PC-3 (cell line): ENCODE measurements at regions not wholly inside any gene's neighbourhood (a gene's known extent, or its start where the extent isn't known, plus 50 kb on each side); places are given as distances from the start of the nearest gene placed in this dataset.

Experiments used
- ATAC-seq: fragments of 200-7000 bp; cut with Tn5 transposase; 2 replicates; pipeline ENCODE4 v1.9.1; 2020; ENCODE audit warnings: mild to moderate bottlenecking, moderate library complexity
- BruUV-seq: library from RNA; stranded (reverse); fragments of 400-500 nt; replicated peaks from 2 replicates; lab custom pipeline; 2021; lab: Mats Ljungman, UMichigan
- CTCF ChIA-PET: fragments of 300-600 bp; sonication (Branson Sonifier 250); formaldehyde crosslinking; loops from one replicate; lab custom pipeline; 2022; ENCODE audit warnings: antibody characterized with exemption; lab: Charles Lee
- POLR2A ChIA-PET: fragments of 300-600 bp; sonication (Branson Sonifier 250); formaldehyde crosslinking; loops from one replicate; lab custom pipeline; 2022; ENCODE audit warnings: antibody characterized with exemption; ENCODE audit not compliant: unreplicated experiment; lab: Charles Lee
- DNase-seq: peaks from one replicate; pipeline ENCODE4 v3.0.0-alpha.2; 2015
- H2AFZ ChIP-seq: fragments of 300-600 bp; sonication (generic); 2 replicates; pipeline ENCODE4 v1.6.0; 2016; ENCODE audit warnings: antibody characterized with exemption, low read length
- H3F3A ChIP-seq: fragments of 300-600 bp; sonication (generic); one replicate; pipeline ENCODE4 v1.6.0; 2017; ENCODE audit warnings: antibody characterized with exemption, low read length, control low read depth, mild to moderate bottlenecking; ENCODE audit not compliant: unreplicated experiment
- H3K27ac ChIP-seq: fragments of 300-600 bp; sonication (generic); 2 replicates; pipeline ENCODE4 v1.5.1; 2016; ENCODE audit warnings: mild to moderate bottlenecking, low read length
- H3K27me3 ChIP-seq: fragments of 300-600 bp; sonication (generic); 2 replicates; pipeline ENCODE4 v1.6.1; 2016; ENCODE audit warnings: low read length, mixed read lengths
- H3K36me3 ChIP-seq: fragments of 300-600 bp; sonication (generic); 2 replicates; pipeline ENCODE4 v1.6.1; 2016; ENCODE audit warnings: low read depth, mixed run types, low read length, mixed read lengths
- H3K4me1 ChIP-seq: fragments of 300-600 bp; sonication (generic); 2 replicates; pipeline ENCODE4 v1.5.1; 2016; ENCODE audit warnings: low read length; ENCODE audit not compliant: insufficient read depth
- H3K4me2 ChIP-seq: fragments of 300-600 bp; sonication (generic); 2 replicates; pipeline ENCODE4 v1.6.0; 2016; ENCODE audit warnings: low read length
- H3K4me3 ChIP-seq: fragments of 300-600 bp; sonication (generic); 2 replicates; pipeline ENCODE4 v1.5.1; 2016; ENCODE audit warnings: mild to moderate bottlenecking, low read length, mixed read lengths
- H3K79me2 ChIP-seq: fragments of 300-600 bp; sonication (generic); 2 replicates; pipeline ENCODE4 v1.6.1; 2017; ENCODE audit warnings: low read length, mixed read lengths
- H3K9ac ChIP-seq: fragments of 300-600 bp; sonication (generic); 2 replicates; pipeline ENCODE4 v1.6.0; 2016; ENCODE audit warnings: mild to moderate bottlenecking, low read length
- H3K9me2 ChIP-seq: fragments of 300-600 bp; sonication (generic); replicated peaks from 2 replicates; pipeline ENCODE4 v1.6.1; 2016; ENCODE audit warnings: mixed run types, low read length, mixed read lengths
- H3K9me3 ChIP-seq: fragments of 300-600 bp; sonication (generic); 2 replicates; pipeline ENCODE4 v1.6.1; 2016; ENCODE audit warnings: low read length, mixed read lengths
- H4K20me1 ChIP-seq: fragments of 300-600 bp; sonication (generic); 2 replicates; pipeline ENCODE4 v1.6.1; 2016; ENCODE audit warnings: low read length, mixed read lengths
- CTCF ChIP-seq: fragments of 300-600 bp; sonication (generic); conservative IDR thresholded peaks from 2 replicates; pipeline ENCODE4 v1.5.1; 2017; ENCODE audit warnings: antibody characterized with exemption, low read depth, mild to moderate bottlenecking, low read length
- EZH2 ChIP-seq: fragments of 300-600 bp; sonication (generic); IDR thresholded peaks from one replicate; pipeline ENCODE4 v1.6.1; 2017; ENCODE audit warnings: antibody characterized with exemption, mild to moderate bottlenecking, low read length; ENCODE audit not compliant: unreplicated experiment
- EZH2phosphoT487 ChIP-seq: fragments of 300-600 bp; sonication (generic); IDR thresholded peaks from 2 replicates; pipeline ENCODE4 v1.6.1; 2018; ENCODE audit warnings: mild to moderate bottlenecking, antibody characterized with exemption, low read length, borderline replicate concordance
- intact Hi-C: fragments of 100-400 bp; cut with micrococcal nuclease; formaldehyde crosslinking; loops from 2 replicates; pipeline ENCODE4 v1.9.0; 2023

GRCh38 chr5:67283275-67283987, 86.8 kb upstream of the CD180 start:
- Histone ChIP-seq H3K27me3 (no peaks in the 10 kb centered on the region), H3K9me2 (no peaks in the 10 kb centered on the region), H4K20me1 (no peaks in the 10 kb centered on the region), H3K9ac (no peak overlapping the region), H3K27ac (no peak overlapping the region), H3K4me2 (no peak overlapping the region), H3F3A (no peaks in the 10 kb centered on the region), H3K79me2 (no peaks in the 10 kb centered on the region), H2AFZ (no peak overlapping the region), H3K4me3 (no peak overlapping the region), H3K4me1 (no peaks in the 10 kb centered on the region), H3K9me3 (no peaks in the 10 kb centered on the region), H3K36me3 (no peaks in the 10 kb centered on the region)
- intact Hi-C loops = no loop called here
- BruUV-seq = no TSS peak
- ATAC-seq (no peak), DNase-seq (no peak)
- POLR2A ChIA-PET = no interaction called here
- CTCF ChIA-PET = no interaction called here
- TF ChIP-seq EZH2phosphoT487 (no peak), CTCF (no peak), EZH2 (no peak)

- H3K27me3 ChIP-seq = no peaks in the 10 kb centered on the region
- intact Hi-C loops = no loop called here
- no peak for ATAC-seq
- H3K4me3 ChIP-seq = no peak overlapping the region
- H3F3A ChIP-seq = no peaks in the 10 kb centered on the region
- CTCF ChIA-PET = no interaction called here
- no peaks in the 10 kb centered on the region for H3K9me3 ChIP-seq
- no peak for DNase-seq
- no peaks in the 10 kb centered on the region for H3K4me1 ChIP-seq
- H4K20me1 ChIP-seq = no peaks in the 10 kb centered on the region
- H3K9ac ChIP-seq = no peak overlapping the region
- no peak overlapping the region for H3K4me2 ChIP-seq
- H3K79me2 ChIP-seq = no peaks in the 10 kb centered on the region
- H3K36me3 ChIP-seq = no peaks in the 10 kb centered on the region
- POLR2A ChIA-PET = no interaction called here
- no peak overlapping the region for H3K27ac ChIP-seq
- TF ChIP-seq EZH2phosphoT487 (no peak), CTCF (no peak), EZH2 (no peak)
- no peaks in the 10 kb centered on the region for H3K9me2 ChIP-seq
- no TSS peak for BruUV-seq
- no peak overlapping the region for H2AFZ ChIP-seq
Measured at GRCh38 chr5:67281874-67282273, 85.3 kb upstream of the CD180 start.

DNA sequence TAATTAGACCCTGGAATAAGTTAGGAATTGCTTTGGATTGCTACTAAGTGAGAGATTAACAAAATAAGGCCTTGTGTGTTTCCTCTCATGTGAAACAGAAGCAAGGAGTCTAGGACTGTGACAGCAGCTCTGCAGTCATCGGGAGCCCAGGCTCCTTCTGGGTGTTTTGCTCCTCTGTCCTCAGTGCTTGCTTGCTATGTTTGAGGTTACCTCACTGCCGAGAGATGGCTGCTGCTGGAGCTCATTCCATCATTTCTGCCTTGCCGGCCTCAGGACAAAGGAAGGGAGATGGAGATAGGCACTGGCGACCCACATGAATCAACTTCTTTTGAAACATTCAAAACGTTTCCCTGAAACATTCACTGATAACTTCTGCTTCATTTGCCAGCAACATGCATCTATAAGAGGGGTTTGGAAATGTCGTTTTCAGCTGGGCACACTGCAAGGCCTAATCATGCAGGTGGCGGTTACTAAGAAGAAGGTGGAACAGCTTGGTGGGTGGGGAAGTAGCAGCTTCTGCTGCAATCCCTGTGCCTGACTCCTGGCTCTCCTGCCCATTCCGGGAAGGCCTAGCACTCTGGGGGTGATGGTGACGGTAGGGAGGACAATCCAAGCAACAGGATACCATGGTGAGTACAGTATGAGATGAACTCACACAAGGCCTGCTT, 77.2 kb upstream of the CD180 start:
- no peaks in the 10 kb centered on the region for H3F3A ChIP-seq
- no peaks in the 10 kb centered on the region for H3K36me3 ChIP-seq
- H4K20me1 ChIP-seq = no peaks in the 10 kb centered on the region
- no peak overlapping the region for H3K9ac ChIP-seq
- no peaks in the 10 kb centered on the region for H3K9me2 ChIP-seq
- no peak overlapping the region for H3K27ac ChIP-seq
- no peaks in the 10 kb centered on the region for H3K4me1 ChIP-seq
- H3K27me3 ChIP-seq = no peaks in the 10 kb centered on the region
- ChIA-PET POLR2A (no interaction called here), CTCF (no interaction called here)
- intact Hi-C loops = no loop called here
- ATAC-seq (no peak), DNase-seq (no peak)
- TF ChIP-seq EZH2phosphoT487 (no peak), CTCF (no peak), EZH2 (no peak)
- no TSS peak for BruUV-seq
- no peak overlapping the region for H3K4me3 ChIP-seq
- H2AFZ ChIP-seq = no peak overlapping the region
- H3K4me2 ChIP-seq = no peak overlapping the region
- H3K9me3 ChIP-seq = no peaks in the 10 kb centered on the region
- H3K79me2 ChIP-seq = no peaks in the 10 kb centered on the region
